A549 (cell line): ENCODE measurements at regions not wholly inside any gene's neighbourhood (a gene's known extent, or its start where the extent isn't known, plus 50 kb on each side); places are given as distances from the start of the nearest gene placed in this dataset.
A peak's percentile ranks its signal among the peaks of the same experiment; 100 is the strongest.

Experiments used
- ATAC-seq, 2 experiments: fragments of 200-7000 bp in 1 of 2; fragments of >200 bp in 1 of 2; cut with Nextera tagmentation in 1 of 2; cut with Tn5 transposase in 1 of 2; 3 replicates each; pipeline versions ENCODE4 v1.8.0 to v1.9.1; 2018 to 2020; ENCODE audit warnings: mild to moderate bottlenecking in 1 of 2, moderate library complexity in 1 of 2
- CTCF ChIA-PET: fragments of 300-600 bp; sonication (Branson Sonifier 250); formaldehyde crosslinking; extraction: SDS; loops from one replicate; lab custom pipeline; 2021; ENCODE audit warnings: antibody characterized with exemption, inconsistent platforms; lab: Yijun Ruan, JAX
- POLR2A ChIA-PET: fragments of 350-600 bp; formaldehyde crosslinking; extraction: SDS; loops from one replicate; lab custom pipeline; 2021; ENCODE audit warnings: antibody characterized with exemption, inconsistent platforms; lab: Yijun Ruan, JAX
- DNase-seq, 2 experiments: peaks; one replicate each; pipeline versions ENCODE4 v3.0.0 to v3.0.0-alpha.2; 2011 to 2016; ENCODE audit warnings: low read depth in 1 of 2, low spot score in 1 of 2
- FAIRE-seq: peaks from 2 replicates; lab custom pipeline; 2011; peaks lifted over from hg19 to GRCh38; lab: Jason Lieb, UNC
- H3K27ac ChIP-seq, 2 experiments: fragments of >200 bp; sonication (Bioruptor Twin); formaldehyde crosslinking; 3 replicates each; pipeline ENCODE4 v1.5.1; 2016 to 2017
- H3K4me1 ChIP-seq: fragments of >200 bp; sonication (Bioruptor Twin); formaldehyde crosslinking; 3 replicates; pipeline ENCODE4 v1.6.1; 2016
- H3K4me2 ChIP-seq: fragments of >200 bp; sonication (Bioruptor Twin); formaldehyde crosslinking; 3 replicates; pipeline ENCODE4 v1.6.1; 2016
- H3K4me3 ChIP-seq: fragments of >200 bp; sonication (Bioruptor Twin); formaldehyde crosslinking; 3 replicates; pipeline ENCODE4 v1.5.1; 2016
- H3K9me3 ChIP-seq: fragments of >200 bp; sonication (Bioruptor Twin); formaldehyde crosslinking; 3 replicates; pipeline ENCODE4 v1.6.1; 2016
- BHLHE40 ChIP-seq: IDR thresholded peaks from 2 replicates; pipeline ENCODE4 v1.6.1; 2012; ENCODE audit warnings: low read depth, low read length, inconsistent platforms
- CBX2 ChIP-seq: fragments of 200-600 bp; sonication (generic); IDR thresholded peaks from 2 replicates; pipeline ENCODE4 v1.6.1; 2016; ENCODE audit warnings: low read depth, mild to moderate bottlenecking, borderline replicate concordance
- CHD2 ChIP-seq: fragments of 150-350 bp; IDR thresholded peaks from 2 replicates; pipeline ENCODE4 v1.6.1; 2014; ENCODE audit warnings: low read length; ENCODE audit not compliant: partially characterized antibody
- CHD4 ChIP-seq: fragments of 200-600 bp; sonication (generic); IDR thresholded peaks from 2 replicates; pipeline ENCODE4 v1.6.1; 2016; ENCODE audit warnings: antibody characterized with exemption, mild to moderate bottlenecking, borderline replicate concordance
- EHF ChIP-seq: fragments of 250-450 bp; sonication (Bioruptor Pico); IDR thresholded peaks from 2 replicates; pipeline ENCODE4 v1.5.0; 2020; ENCODE audit warnings: mild to moderate bottlenecking
- FOSB ChIP-seq: fragments of 250-450 bp; sonication (Bioruptor Pico); IDR thresholded peaks from 2 replicates; pipeline ENCODE4 v1.5.0; 2020; ENCODE audit warnings: mild to moderate bottlenecking, moderate library complexity
- HOXA7 ChIP-seq: fragments of 250-450 bp; sonication (Bioruptor Pico); IDR thresholded peaks from 2 replicates; pipeline ENCODE4 v1.5.0; 2020; ENCODE audit warnings: mild to moderate bottlenecking, moderate library complexity
- HOXB13 ChIP-seq: fragments of 250-450 bp; sonication (Bioruptor Pico); IDR thresholded peaks from 2 replicates; pipeline ENCODE4 v1.5.0; 2020; ENCODE audit warnings: low read depth, mild to moderate bottlenecking, moderate library complexity
- KDM5A ChIP-seq: fragments of 200-600 bp; sonication (generic); IDR thresholded peaks from 2 replicates; pipeline ENCODE4 v1.6.1; 2016; ENCODE audit warnings: antibody characterized with exemption, mild to moderate bottlenecking
- MYC ChIP-seq: IDR thresholded peaks from 2 replicates; pipeline ENCODE4 v1.6.1; 2012; ENCODE audit warnings: mild to moderate bottlenecking, inconsistent platforms, low read length, improper control_type of control experiment, borderline replicate concordance
- NR3C1 ChIP-seq: fragments of >200 bp; sonication (Bioruptor Twin); formaldehyde crosslinking; IDR thresholded peaks from 3 replicates; pipeline ENCODE4 v1.6.1; 2017
- PHF8 ChIP-seq: fragments of 200-600 bp; sonication (generic); IDR thresholded peaks from 2 replicates; pipeline ENCODE4 v1.6.1; 2016; ENCODE audit warnings: low read depth, mild to moderate bottlenecking, antibody characterized with exemption, moderate library complexity, borderline replicate concordance
- POLR2A ChIP-seq: IDR thresholded peaks from 2 replicates; pipeline ENCODE4 v1.6.1; 2012; ENCODE audit warnings: mild to moderate bottlenecking, low read length
- POLR2AphosphoS2 ChIP-seq: conservative IDR thresholded peaks from 2 replicates; pipeline ENCODE4 v1.6.1; 2012; ENCODE audit warnings: low read length, improper control_type of control experiment, inconsistent platforms
- RNF2 ChIP-seq: fragments of 200-600 bp; sonication (generic); IDR thresholded peaks from 2 replicates; pipeline ENCODE4 v1.6.1; 2016; ENCODE audit warnings: low read depth, mild to moderate bottlenecking, antibody characterized with exemption, moderate library complexity, borderline replicate concordance
- SREBF2 ChIP-seq: fragments of 450-650 bp; IDR thresholded peaks from 2 replicates; pipeline ENCODE4 v1.6.1; 2014; ENCODE audit warnings: mild to moderate bottlenecking, moderate library complexity
- TFCP2L1 ChIP-seq: fragments of 250-450 bp; sonication (Bioruptor Pico); IDR thresholded peaks from 2 replicates; pipeline ENCODE4 v1.5.0; 2021; ENCODE audit warnings: mild to moderate bottlenecking
- ZFP36 ChIP-seq: fragments of 450-650 bp; IDR thresholded peaks from 2 replicates; pipeline ENCODE4 v1.6.1; 2014; ENCODE audit warnings: borderline replicate concordance; ENCODE audit not compliant: partially characterized antibody
- ZNF302 ChIP-seq: fragments of 250-450 bp; sonication (Bioruptor Pico); IDR thresholded peaks from 2 replicates; pipeline ENCODE4 v1.9.0; 2021; ENCODE audit warnings: inconsistent platforms, mild to moderate bottlenecking, moderate library complexity
- ZSCAN20 ChIP-seq: fragments of 250-450 bp; sonication (Bioruptor Pico); IDR thresholded peaks from 2 replicates; pipeline ENCODE4 v1.8.0; 2022; ENCODE audit warnings: mild to moderate bottlenecking, moderate library complexity
- WGBS: methylation state at CpG from one replicate; pipeline ENCODE4 v1.1.6; 2017; ENCODE audit errors: missing lambda C conversion rate; 5-methylcytosine and 5-hydroxymethylcytosine counted together
- TF ChIP-seq, protein P1 (sequence below): fragments of >200 bp; sonication (Bioruptor Twin); formaldehyde crosslinking; IDR thresholded peaks from 3 replicates; pipeline ENCODE4 v1.5.1; 2016
- TF ChIP-seq, protein P2 (sequence below): fragments of 150-350 bp; IDR thresholded peaks from 2 replicates; pipeline ENCODE4 v1.6.1; 2014; ENCODE audit warnings: low read depth, mild to moderate bottlenecking, low read length
- TF ChIP-seq, protein P3 (sequence below): IDR thresholded peaks from 2 replicates; pipeline ENCODE4 v1.6.1; 2012; ENCODE audit warnings: low read depth, borderline replicate concordance
- TF ChIP-seq, protein P4 (sequence below): fragments of 450-650 bp; IDR thresholded peaks from 2 replicates; pipeline ENCODE4 v1.6.1; 2014; ENCODE audit warnings: antibody characterized with exemption
- TF ChIP-seq, protein P5 (sequence below): IDR thresholded peaks from 2 replicates; pipeline ENCODE4 v1.6.1; 2012
- TF ChIP-seq, protein P6 (sequence below): fragments of >200 bp; sonication (Bioruptor Twin); formaldehyde crosslinking; IDR thresholded peaks from 3 replicates; pipeline ENCODE4 v1.6.1; 2016

DNA sequence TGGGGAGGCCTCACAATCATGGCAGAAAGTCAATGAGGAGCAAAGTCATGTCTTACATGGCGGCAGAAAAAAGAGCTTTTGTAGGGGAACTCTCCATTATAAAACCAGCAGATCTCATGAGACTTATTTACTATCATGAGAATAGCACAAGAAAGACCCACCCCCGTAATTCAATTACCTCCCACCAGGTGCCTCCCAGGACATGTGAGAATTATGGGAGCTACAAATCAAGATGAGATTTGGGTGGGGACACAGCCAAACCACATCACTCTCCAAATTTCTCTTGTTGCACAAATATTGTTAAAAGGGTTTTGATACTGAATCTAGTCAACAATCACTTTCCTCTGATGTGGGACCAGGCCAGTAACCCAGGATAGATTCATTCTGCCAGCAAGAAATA is 1176.1 kb downstream of the CDH9 start (continued):
- TF ChIP-seq CBX2 (no peak), ZNF302 (no peak), NR3C1 (no peak), FOSB (CRISPR knock-in tag) (no peak), HOXB13 (no peak), RNF2 (no peak)
- TF ChIP-seq, protein P1, sequence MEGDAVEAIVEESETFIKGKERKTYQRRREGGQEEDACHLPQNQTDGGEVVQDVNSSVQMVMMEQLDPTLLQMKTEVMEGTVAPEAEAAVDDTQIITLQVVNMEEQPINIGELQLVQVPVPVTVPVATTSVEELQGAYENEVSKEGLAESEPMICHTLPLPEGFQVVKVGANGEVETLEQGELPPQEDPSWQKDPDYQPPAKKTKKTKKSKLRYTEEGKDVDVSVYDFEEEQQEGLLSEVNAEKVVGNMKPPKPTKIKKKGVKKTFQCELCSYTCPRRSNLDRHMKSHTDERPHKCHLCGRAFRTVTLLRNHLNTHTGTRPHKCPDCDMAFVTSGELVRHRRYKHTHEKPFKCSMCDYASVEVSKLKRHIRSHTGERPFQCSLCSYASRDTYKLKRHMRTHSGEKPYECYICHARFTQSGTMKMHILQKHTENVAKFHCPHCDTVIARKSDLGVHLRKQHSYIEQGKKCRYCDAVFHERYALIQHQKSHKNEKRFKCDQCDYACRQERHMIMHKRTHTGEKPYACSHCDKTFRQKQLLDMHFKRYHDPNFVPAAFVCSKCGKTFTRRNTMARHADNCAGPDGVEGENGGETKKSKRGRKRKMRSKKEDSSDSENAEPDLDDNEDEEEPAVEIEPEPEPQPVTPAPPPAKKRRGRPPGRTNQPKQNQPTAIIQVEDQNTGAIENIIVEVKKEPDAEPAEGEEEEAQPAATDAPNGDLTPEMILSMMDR = no peak

DNA sequence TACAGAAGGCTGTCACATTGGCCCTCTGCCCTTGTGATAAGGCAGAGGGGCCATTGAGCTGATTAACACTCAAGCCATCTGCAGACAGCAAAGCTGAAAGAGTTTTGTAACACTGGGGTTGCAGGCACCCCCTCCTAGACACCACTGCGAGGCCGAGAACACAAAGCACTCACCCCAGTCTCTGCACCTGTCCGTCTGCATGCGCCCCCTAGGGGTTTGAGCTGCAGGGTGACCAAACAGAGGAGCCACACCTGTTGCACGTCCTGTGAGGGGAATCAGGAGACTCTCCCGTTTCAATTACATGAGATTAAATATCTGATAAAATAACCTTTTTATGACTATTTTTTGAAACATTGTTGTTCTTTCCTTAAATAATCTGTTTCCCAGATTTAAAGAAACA is 1180.4 kb downstream of the CDH9 start:
- FAIRE-seq (no peak), DNase-seq (peak in 1 of 2 experiments; percentile 32), ATAC-seq (peak in 1 of 2 experiments; percentile 69; a peak in 2 of 6 replicates)
- Histone ChIP-seq H3K4me1 (no peaks in the 10 kb centered on the region), H3K27ac (no peak overlapping the region), H3K4me2 (no peak overlapping the region), H3K9me3 (no peaks in the 10 kb centered on the region), H3K4me3 (no peak overlapping the region)
- ChIA-PET POLR2A (no interaction called here), CTCF (interaction anchor here (1.0 kb wide), 1 partner anchor 22 kb away, joined by 3 read pairs; no protein-coding TSS in a partner anchor)
- TF ChIP-seq MYC (no peak), POLR2AphosphoS2 (no peak), HOXA7 (CRISPR knock-in tag) (no peak), KDM5A (no peak), SREBF2 (no peak), CHD4 (no peak), CHD2 (no peak), BHLHE40 (no peak), PHF8 (no peak), ZSCAN20 (CRISPR knock-in tag) (no peak), EHF (CRISPR knock-in tag) (no peak)
- TF ChIP-seq, protein P2, sequence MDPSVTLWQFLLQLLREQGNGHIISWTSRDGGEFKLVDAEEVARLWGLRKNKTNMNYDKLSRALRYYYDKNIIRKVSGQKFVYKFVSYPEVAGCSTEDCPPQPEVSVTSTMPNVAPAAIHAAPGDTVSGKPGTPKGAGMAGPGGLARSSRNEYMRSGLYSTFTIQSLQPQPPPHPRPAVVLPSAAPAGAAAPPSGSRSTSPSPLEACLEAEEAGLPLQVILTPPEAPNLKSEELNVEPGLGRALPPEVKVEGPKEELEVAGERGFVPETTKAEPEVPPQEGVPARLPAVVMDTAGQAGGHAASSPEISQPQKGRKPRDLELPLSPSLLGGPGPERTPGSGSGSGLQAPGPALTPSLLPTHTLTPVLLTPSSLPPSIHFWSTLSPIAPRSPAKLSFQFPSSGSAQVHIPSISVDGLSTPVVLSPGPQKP = no peak
- TF ChIP-seq, protein P3, sequence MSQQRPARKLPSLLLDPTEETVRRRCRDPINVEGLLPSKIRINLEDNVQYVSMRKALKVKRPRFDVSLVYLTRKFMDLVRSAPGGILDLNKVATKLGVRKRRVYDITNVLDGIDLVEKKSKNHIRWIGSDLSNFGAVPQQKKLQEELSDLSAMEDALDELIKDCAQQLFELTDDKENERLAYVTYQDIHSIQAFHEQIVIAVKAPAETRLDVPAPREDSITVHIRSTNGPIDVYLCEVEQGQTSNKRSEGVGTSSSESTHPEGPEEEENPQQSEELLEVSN = no peak
- WGBS = 10% methylated on average over 6 of the region's 6 CpGs

DNA sequence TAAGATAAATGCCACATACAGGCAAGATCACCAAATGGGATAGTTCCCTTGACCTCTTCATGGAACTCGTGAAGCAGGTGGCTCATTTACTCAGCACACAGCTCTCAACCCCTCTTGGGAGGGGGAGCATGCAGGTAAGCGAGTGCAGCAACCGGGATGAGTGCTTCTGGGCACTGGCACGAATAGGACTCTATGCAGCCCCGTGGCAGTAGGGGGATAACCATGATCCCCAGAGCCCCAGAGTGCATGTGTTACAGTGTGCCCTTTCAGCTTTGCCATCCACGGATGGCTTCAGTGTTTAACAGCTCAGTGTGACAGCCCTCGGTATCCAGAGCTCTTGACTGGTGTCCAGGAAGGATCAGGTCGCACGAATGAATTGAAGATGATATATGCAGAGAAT is 1187.1 kb downstream of the CDH9 start:
- FAIRE-seq = no peak
- peak; percentile 39 to 70; a peak in 3 of 6 replicates for ATAC-seq
- no peak for DNase-seq
- Histone ChIP-seq H3K9me3 (no peaks in the 10 kb centered on the region), H3K4me1 (no peaks in the 10 kb centered on the region), H3K27ac (no peak overlapping the region), H3K4me3 (no peak overlapping the region), H3K4me2 (peak overlapping the region; percentile 48; the same call in 2 of the 3 replicates)
- POLR2A ChIA-PET = no interaction called here
- 11% methylated on average over 9 of the region's 9 CpGs for WGBS
- no peak for TF ChIP-seq TFCP2L1 (CRISPR knock-in tag)
- TF ChIP-seq POLR2A = no peak
- TF ChIP-seq, protein P4, sequence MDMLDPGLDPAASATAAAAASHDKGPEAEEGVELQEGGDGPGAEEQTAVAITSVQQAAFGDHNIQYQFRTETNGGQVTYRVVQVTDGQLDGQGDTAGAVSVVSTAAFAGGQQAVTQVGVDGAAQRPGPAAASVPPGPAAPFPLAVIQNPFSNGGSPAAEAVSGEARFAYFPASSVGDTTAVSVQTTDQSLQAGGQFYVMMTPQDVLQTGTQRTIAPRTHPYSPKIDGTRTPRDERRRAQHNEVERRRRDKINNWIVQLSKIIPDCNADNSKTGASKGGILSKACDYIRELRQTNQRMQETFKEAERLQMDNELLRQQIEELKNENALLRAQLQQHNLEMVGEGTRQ = no peak
- TF ChIP-seq, protein P3 = no peak
- TF ChIP-seq, protein P5, sequence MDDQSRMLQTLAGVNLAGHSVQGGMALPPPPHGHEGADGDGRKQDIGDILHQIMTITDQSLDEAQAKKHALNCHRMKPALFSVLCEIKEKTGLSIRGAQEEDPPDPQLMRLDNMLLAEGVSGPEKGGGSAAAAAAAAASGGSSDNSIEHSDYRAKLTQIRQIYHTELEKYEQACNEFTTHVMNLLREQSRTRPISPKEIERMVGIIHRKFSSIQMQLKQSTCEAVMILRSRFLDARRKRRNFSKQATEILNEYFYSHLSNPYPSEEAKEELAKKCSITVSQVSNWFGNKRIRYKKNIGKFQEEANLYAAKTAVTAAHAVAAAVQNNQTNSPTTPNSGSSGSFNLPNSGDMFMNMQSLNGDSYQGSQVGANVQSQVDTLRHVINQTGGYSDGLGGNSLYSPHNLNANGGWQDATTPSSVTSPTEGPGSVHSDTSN = no peak
- TF ChIP-seq EHF (CRISPR knock-in tag) = no peak
- TF ChIP-seq PHF8 = no peak
- TF ChIP-seq, protein P6, sequence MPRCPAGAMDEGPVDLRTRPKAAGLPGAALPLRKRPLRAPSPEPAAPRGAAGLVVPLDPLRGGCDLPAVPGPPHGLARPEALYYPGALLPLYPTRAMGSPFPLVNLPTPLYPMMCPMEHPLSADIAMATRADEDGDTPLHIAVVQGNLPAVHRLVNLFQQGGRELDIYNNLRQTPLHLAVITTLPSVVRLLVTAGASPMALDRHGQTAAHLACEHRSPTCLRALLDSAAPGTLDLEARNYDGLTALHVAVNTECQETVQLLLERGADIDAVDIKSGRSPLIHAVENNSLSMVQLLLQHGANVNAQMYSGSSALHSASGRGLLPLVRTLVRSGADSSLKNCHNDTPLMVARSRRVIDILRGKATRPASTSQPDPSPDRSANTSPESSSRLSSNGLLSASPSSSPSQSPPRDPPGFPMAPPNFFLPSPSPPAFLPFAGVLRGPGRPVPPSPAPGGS = no peak
- TF ChIP-seq ZFP36 = no peak
- CTCF ChIA-PET = no interaction called here
